Upper lobe of right lung (tissue), 1 donor: ENCODE measurements at regions not wholly inside any gene's neighbourhood (a gene's known extent, or its start where the extent isn't known, plus 50 kb on each side); places are given as distances from the start of the nearest gene placed in this dataset.
A peak's percentile ranks its signal among the peaks of the same experiment; 100 is the strongest.

Source experiments
- ATAC-seq: fragments of 200-7000 bp; cut with Tn5 transposase; one replicate; pipeline ENCODE4 v1.9.1; 2020; ENCODE audit warnings: mild to moderate bottlenecking, moderate library complexity
- DNase-seq: peaks from one replicate; pipeline ENCODE4 v3.0.0-alpha.2; 2020
- H3K27ac ChIP-seq: fragments of 200-600 bp; one replicate; pipeline ENCODE4 v1.8.0; 2022
- H3K27me3 ChIP-seq: fragments of 200-600 bp; one replicate; pipeline ENCODE4 v1.8.0; 2022; ENCODE audit warnings: mild to moderate bottlenecking
- H3K36me3 ChIP-seq: fragments of 200-600 bp; one replicate; pipeline ENCODE4 v1.8.0; 2022
- H3K4me1 ChIP-seq: fragments of 200-600 bp; one replicate; pipeline ENCODE4 v1.8.0; 2022
- H3K4me3 ChIP-seq: fragments of 200-600 bp; one replicate; pipeline ENCODE4 v1.8.0; 2022; ENCODE audit warnings: mild to moderate bottlenecking
- H3K9me3 ChIP-seq: fragments of 200-600 bp; one replicate; pipeline ENCODE4 v1.8.0; 2022
- CTCF ChIP-seq: fragments of 200-600 bp; IDR thresholded peaks from one replicate; pipeline ENCODE4 v1.8.0; 2022; ENCODE audit warnings: antibody characterized with exemption
- intact Hi-C: fragments of 100-400 bp; cut with DNase I; formaldehyde crosslinking; loops from one replicate; pipeline ENCODE4 v1.11.0; 2022
- donor health status: DM: no; HTN: yes; CAD: no; lungs with severe emphysema.

GRCh38 chr9:107945493-107945892 lies 455.9 kb upstream of the KLF4 start:
- Histone ChIP-seq H3K4me3 (no peak overlapping the region), H3K27ac (no peak overlapping the region), H3K27me3 (no peaks in the 10 kb centered on the region), H3K36me3 (no peaks in the 10 kb centered on the region), H3K9me3 (no peaks in the 10 kb centered on the region), H3K4me1 (no peaks in the 10 kb centered on the region)
- intact Hi-C loops: no loop called here
- ATAC-seq (no peak), DNase-seq (no peak)
- no peak for TF ChIP-seq CTCF

- DNase-seq: no peak
- Histone ChIP-seq H3K9me3 (no peaks in the 10 kb centered on the region), H3K4me1 (no peaks in the 10 kb centered on the region), H3K27ac (no peak overlapping the region), H3K36me3 (no peaks in the 10 kb centered on the region), H3K27me3 (no peaks in the 10 kb centered on the region), H3K4me3 (no peak overlapping the region)
- ATAC-seq: no peak
- intact Hi-C loops: no loop called here
- TF ChIP-seq CTCF: no peak
Observed at GRCh38 chr9:107944387-107944786, 454.8 kb upstream of the KLF4 start.

GRCh38 chr9:107943901-107944300 lies 454.3 kb upstream of the KLF4 start:
- Histone ChIP-seq H3K36me3 (no peaks in the 10 kb centered on the region), H3K9me3 (no peaks in the 10 kb centered on the region), H3K27ac (no peak overlapping the region), H3K4me3 (no peak overlapping the region), H3K27me3 (no peaks in the 10 kb centered on the region), H3K4me1 (no peaks in the 10 kb centered on the region)
- DNase-seq (no peak), ATAC-seq (no peak)
- intact Hi-C loops: no loop called here
- no peak for TF ChIP-seq CTCF

- TF ChIP-seq CTCF: no peak
- Histone ChIP-seq H3K27ac (no peak overlapping the region), H3K36me3 (no peaks in the 10 kb centered on the region), H3K9me3 (no peaks in the 10 kb centered on the region), H3K4me1 (no peaks in the 10 kb centered on the region), H3K27me3 (no peaks in the 10 kb centered on the region), H3K4me3 (no peak overlapping the region)
- intact Hi-C loops: no loop called here
- peak; percentile 47 for ATAC-seq
- no peak for DNase-seq
Observed at GRCh38 chr9:107942856-107943255, 453.3 kb upstream of the KLF4 start.

- Histone ChIP-seq H3K4me1 (no peaks in the 10 kb centered on the region), H3K9me3 (no peaks in the 10 kb centered on the region), H3K27ac (no peak overlapping the region), H3K36me3 (no peaks in the 10 kb centered on the region), H3K27me3 (no peaks in the 10 kb centered on the region), H3K4me3 (no peak overlapping the region)
- ATAC-seq: no peak
- no peak for TF ChIP-seq CTCF
- intact Hi-C loops: no loop called here
- no peak for DNase-seq
Observed at GRCh38 chr9:107942291-107942690, 452.7 kb upstream of the KLF4 start.
